Heart left ventricle (tissue), 16 donors: ENCODE measurements at regions not wholly inside any gene's neighbourhood (a gene's known extent, or its start where the extent isn't known, plus 50 kb on each side); places are given as distances from the start of the nearest gene placed in this dataset.

Source experiments
- ATAC-seq, 4 donors: fragments of 200-7000 bp; cut with Tn5 transposase; one replicate each; pipeline ENCODE4 v1.9.1; 2020 to 2022; ENCODE audit warnings: moderate library complexity in 4 of 4, mild to moderate bottlenecking in 3 of 4, moderate number of reproducible peaks in 1 of 4
- DNase-seq, 5 donors: peaks; one replicate each; pipeline ENCODE4 v3.0.0-alpha.2; 2020
- H3K27ac ChIP-seq, 12 donors: fragments of 200-600 bp; sonication (generic) in 4 of 12; one replicate each; pipeline versions ENCODE4 v1.5.0 to v1.8.0; 2016 to 2022; ENCODE audit warnings: mild to moderate bottlenecking in 2 of 12
- H3K27me3 ChIP-seq, 9 donors: fragments of 200-600 bp; sonication (generic) in 2 of 9; one replicate each; pipeline versions ENCODE4 v1.5.1 to v1.8.0; 2016 to 2022; ENCODE audit warnings: mild to moderate bottlenecking in 3 of 9
- H3K36me3 ChIP-seq, 9 donors: fragments of 200-600 bp; sonication (generic) in 2 of 9; one replicate each; pipeline versions ENCODE4 v1.5.0 to v1.8.0; 2018 to 2022; ENCODE audit warnings: mild to moderate bottlenecking in 2 of 9
- H3K4me1 ChIP-seq, 12 donors: fragments of 200-600 bp; sonication (generic) in 4 of 12; one replicate each; pipeline versions ENCODE4 v1.5.0 to v1.8.0; 2016 to 2022; ENCODE audit warnings: mild to moderate bottlenecking in 3 of 12
- H3K4me3 ChIP-seq, 12 donors: fragments of 200-600 bp; sonication (generic) in 4 of 12; one replicate each; pipeline versions ENCODE4 v1.5.0 to v1.8.0; 2017 to 2022; ENCODE audit warnings: mild to moderate bottlenecking in 9 of 12, moderate library complexity in 4 of 12
- H3K9me3 ChIP-seq, 12 donors: fragments of 200-600 bp; sonication (generic) in 4 of 12; one replicate each; pipeline versions ENCODE4 v1.5.0 to v1.8.0; 2016 to 2022; ENCODE audit warnings: mild to moderate bottlenecking in 1 of 12
- POLR2A ChIP-seq, 2 donors: fragments of 450-650 bp; IDR thresholded peaks; one replicate each; pipeline ENCODE4 v1.6.1; 2017; ENCODE audit warnings: antibody characterized with exemption in 2 of 2, mild to moderate bottlenecking in 2 of 2, moderate library complexity in 2 of 2
- WGBS, 4 donors: extraction: QIAGEN DNeasy Blood & Tissue Kit in 2 of 4; methylation state at CpG; one replicate each; pipeline versions ENCODE4 v1.1.5 to v1.1.7; 2013 to 2018; 5-methylcytosine and 5-hydroxymethylcytosine counted together
- intact Hi-C, 10 donors: fragments of 100-400 bp; cut with DNase I; formaldehyde crosslinking; loops; one replicate each; pipeline versions ENCODE4 v1.11.1 to v1.14.2; 2022
- TF ChIP-seq, protein P1 (sequence below), 12 donors: fragments of 200-600 bp; sonication (generic) in 4 of 12; IDR thresholded peaks; one replicate each; pipeline versions ENCODE4 v1.5.0 to v1.8.0; 2018 to 2022; ENCODE audit warnings: antibody characterized with exemption in 12 of 12, mild to moderate bottlenecking in 5 of 12
- donor health status: ischemic (EF 13 %, LVEDD 7.1; RV severe dilation, severe dysfunction).
- donor health status: healthy with polysubstance abuse.
- donor health status: DM: no; HTN: yes; CAD: no.
- donor health status: DM: no; HTN: no; CAD: no.
- donor health status: ischemic (EF 25% LVEDD 6.9; RV normal size, moderate dysfunction).
- donor health status: ischemic (EF 25% LVEDD 5.7; RV mildly dilated, moderate dysfunction).
- donor health status: healthy.
- donor health status: DM: yes; HTN: yes; CAD: no.
- donor health status: ischemic (EF 35%, LVEDD 5.7; RV mildly dilated, moderate dysfunction).
- donor health status: nonischemic (EF 11% LVEDD 7.7; RV severe dilation, severe dysfunction).
- donor health status: DM: yes; HTN: yes; CAD: no.
- donor health status: PGD.
- donor health status: ischemic (EF 29% LVEDD 5.4; RV normal size, mild dysfunction).
- donor health status: nonischemic (EF 23%, LVEDD 6.1; RV moderate dilation, normal function).

DNA sequence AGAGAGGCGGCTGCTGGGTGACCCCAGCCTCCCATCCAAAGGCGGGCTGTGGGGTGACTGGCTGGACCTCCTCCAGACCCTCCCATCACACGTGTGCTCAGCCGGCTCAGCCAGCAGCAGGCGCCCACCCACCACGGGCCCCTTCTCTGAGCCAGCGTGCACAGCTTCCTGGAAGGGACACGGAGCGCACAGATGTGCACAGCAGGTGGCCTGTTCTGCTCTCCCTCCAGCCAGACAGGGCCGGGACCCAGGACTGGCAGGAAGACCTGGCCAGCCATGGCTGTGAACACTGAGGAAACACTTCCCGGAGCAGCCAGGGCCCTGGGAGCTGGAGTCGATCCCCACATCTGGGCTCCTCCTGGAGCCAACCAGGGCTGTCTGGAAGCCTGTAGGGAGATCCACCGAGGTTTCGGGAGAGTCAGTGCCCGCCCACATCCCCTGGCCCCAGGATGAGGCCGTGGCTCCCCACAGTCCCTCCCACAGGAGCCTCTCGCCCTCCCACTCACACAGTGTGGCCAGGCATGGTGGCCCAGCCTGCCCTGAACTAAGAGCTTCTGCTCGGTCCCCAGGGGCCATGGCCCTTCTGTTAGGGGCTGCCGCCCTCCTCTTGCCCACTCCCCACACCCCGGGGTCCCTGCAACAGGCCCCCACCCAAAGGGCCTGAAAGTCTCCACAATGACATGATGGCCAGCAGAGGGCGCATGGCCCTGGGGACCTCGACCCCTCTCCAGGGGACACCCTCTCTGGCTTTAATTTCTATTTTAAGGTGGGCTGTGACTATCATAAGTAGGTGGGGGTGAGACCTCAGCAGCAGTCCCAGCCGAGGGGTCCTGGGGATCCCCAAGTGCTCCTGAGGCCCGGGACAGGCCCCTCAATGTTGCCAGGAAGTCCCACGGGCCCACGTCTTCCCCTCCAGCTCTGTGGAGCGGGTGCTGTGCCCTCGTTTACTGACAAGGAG is 90.6 kb upstream of the FGF3 start:
- Histone ChIP-seq H3K27me3 (peaks cover 0 to 24% (median 4%) of the 10 kb centered on the region in 9 donors), H3K9me3 (no peaks in the 10 kb centered on the region), H3K4me1 (peaks cover 0 to 21% (median 9%) of the 10 kb centered on the region in 12 donors), H3K36me3 (no peaks in the 10 kb centered on the region), H3K27ac (no peak overlapping the region), H3K4me3 (no peak overlapping the region)
- ATAC-seq = peak; percentile 12 to 56 (median 37)
- DNase-seq = peak in 4 of 5 donors; percentile 39 to 68 (median 43)
- intact Hi-C loops = loop anchor here in 2 of 10 donors (5.0 to 10.0 kb wide), 2 partner anchors 165 to 223 kb away; partner anchors contain the start of gene ANO1 (in 1 of the 2)
- 46 to 48% (median 47%) methylated on average over 8 to 28 of the region's 28 CpGs for WGBS, 4 donors
- TF ChIP-seq, protein P1, sequence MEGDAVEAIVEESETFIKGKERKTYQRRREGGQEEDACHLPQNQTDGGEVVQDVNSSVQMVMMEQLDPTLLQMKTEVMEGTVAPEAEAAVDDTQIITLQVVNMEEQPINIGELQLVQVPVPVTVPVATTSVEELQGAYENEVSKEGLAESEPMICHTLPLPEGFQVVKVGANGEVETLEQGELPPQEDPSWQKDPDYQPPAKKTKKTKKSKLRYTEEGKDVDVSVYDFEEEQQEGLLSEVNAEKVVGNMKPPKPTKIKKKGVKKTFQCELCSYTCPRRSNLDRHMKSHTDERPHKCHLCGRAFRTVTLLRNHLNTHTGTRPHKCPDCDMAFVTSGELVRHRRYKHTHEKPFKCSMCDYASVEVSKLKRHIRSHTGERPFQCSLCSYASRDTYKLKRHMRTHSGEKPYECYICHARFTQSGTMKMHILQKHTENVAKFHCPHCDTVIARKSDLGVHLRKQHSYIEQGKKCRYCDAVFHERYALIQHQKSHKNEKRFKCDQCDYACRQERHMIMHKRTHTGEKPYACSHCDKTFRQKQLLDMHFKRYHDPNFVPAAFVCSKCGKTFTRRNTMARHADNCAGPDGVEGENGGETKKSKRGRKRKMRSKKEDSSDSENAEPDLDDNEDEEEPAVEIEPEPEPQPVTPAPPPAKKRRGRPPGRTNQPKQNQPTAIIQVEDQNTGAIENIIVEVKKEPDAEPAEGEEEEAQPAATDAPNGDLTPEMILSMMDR (IDR thresholded peaks at IDR 0.05) = peak; percentile 42 to 72 (median 54)
- no peak for TF ChIP-seq POLR2A (IDR thresholded peaks at IDR 0.05)

DNA sequence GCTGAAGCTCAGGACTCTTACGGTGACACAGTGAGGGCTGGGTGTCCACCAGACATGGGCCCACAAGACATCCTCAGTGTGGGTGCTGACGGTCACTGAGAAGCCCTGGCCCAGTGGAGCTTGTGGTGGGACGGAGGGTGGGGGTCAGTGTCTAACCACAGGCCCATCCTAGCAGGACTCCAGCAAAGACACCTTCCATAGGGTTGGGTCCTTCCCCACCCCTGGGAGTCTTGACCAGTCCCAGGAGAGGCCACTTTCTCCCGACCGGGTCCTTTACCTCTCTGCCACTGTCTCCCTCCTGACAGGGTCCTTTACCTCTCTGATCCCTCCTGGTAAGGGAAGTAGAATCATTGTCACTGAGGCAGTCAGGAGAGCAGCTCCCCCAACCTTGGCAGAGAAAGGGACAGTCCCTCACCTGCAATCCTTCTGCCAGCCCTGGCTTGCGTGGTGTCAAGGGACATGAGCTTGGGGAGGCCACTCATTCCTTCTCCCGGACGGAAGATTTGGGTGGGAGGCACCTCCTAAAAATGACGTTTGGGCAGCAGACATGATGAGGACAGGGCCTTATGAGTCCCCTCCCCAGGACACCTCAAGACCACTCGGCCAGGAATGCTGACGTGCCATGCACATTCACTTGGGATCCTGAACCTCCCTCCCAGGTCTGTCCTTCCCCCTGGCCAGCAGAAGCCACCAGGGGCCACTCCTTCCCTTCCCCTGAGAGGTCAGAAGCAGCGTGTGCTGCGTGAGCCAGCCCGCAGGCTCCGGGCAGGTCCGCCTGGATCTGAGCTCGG is 91.5 kb upstream of the FGF3 start:
- Histone ChIP-seq H3K27me3 (peaks cover 0 to 24% (median 4%) of the 10 kb centered on the region in 9 donors), H3K36me3 (no peaks in the 10 kb centered on the region), H3K4me3 (no peak overlapping the region), H3K4me1 (peaks cover 0 to 30% (median 15%) of the 10 kb centered on the region in 12 donors), H3K9me3 (no peaks in the 10 kb centered on the region), H3K27ac (no peak overlapping the region)
- no peak for ATAC-seq
- TF ChIP-seq, protein P1 (IDR thresholded peaks at IDR 0.05) = no peak
- TF ChIP-seq POLR2A (IDR thresholded peaks at IDR 0.05) = no peak
- 73 to 91% (median 80%) methylated on average over 9 to 17 of the region's 17 CpGs for WGBS, 4 donors
- peak in 1 of 5 donors; percentile 23 for DNase-seq
- intact Hi-C loops = loop anchor here in 2 of 10 donors (5.0 to 10.0 kb wide), 2 partner anchors 164 to 223 kb away; partner anchors contain the start of gene ANO1 (in 1 of the 2)

DNA sequence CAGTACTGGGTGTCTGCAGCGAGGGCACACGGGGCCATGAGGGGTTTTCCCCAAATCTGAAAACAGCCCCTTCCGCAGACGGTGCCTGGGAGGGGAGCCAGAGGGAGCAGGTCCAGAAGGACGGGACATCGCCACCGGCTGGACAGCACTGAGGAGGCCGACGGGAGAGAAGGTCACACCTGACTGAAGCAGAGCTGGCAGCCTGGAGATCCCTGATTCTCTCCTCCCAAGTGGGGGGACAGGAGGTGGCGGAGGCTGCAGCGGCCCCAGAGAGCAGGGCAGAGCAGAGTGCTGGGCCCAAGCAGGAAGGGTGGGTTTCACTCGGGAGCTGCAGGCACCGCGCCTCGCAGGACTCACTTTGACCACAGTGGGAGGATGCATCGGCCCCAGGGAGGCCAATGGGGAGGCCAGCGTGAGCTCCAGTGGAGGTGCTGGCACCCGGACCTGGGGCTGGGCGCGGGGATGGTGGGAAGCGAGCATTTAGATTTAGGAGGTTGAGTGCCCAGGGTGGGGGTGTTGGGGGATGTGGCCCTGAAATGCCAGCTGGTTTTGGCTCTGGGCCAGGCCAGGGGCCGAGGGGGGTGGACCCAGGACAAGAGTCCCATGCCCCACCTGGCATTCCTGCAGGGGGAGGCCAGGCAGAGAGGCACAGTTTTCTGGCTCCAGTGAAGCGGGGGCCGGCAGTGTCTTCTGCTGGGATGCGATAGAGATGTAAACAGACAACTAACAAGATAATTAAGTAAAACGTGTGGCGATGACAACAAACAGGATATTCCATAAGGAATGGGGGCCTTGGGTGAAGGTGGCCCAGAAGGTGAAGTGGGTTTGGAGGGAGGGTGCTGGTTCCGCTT is 92.3 kb upstream of the FGF3 start:
- DNase-seq (peak in 3 of 5 donors; percentile 26 to 53 (median 28)), ATAC-seq (no peak)
- intact Hi-C loops = loop anchor here in 2 of 10 donors (5.0 to 10.0 kb wide), 2 partner anchors 163 to 224 kb away; partner anchors contain the start of gene ANO1 (in 1 of the 2)
- no peaks in the 10 kb centered on the region for H3K36me3 ChIP-seq
- peaks cover 0 to 2% (median 0%) of the 10 kb centered on the region in 12 donors for H3K9me3 ChIP-seq
- H3K27me3 ChIP-seq = peaks cover 0 to 24% (median 4%) of the 10 kb centered on the region in 9 donors
- no peak for TF ChIP-seq POLR2A (IDR thresholded peaks at IDR 0.05)
- TF ChIP-seq, protein P1 (IDR thresholded peaks at IDR 0.05) = no peak
- H3K4me3 ChIP-seq = no peak overlapping the region
- no peak overlapping the region for H3K27ac ChIP-seq
- 63 to 72% (median 65%) methylated on average over 26 to 28 of the region's 28 CpGs for WGBS, 4 donors
- H3K4me1 ChIP-seq = peaks cover 3 to 37% (median 19%) of the 10 kb centered on the region in 12 donors
